ENCODE measurements at regions not wholly inside any gene's neighbourhood (a gene's known extent, or its start where the extent isn't known, plus 50 kb on each side); places are given as distances from the start of the nearest gene placed in this dataset.

GRCh38 chr12:118560733-118561132 is 184.4 kb downstream of the SUDS3 start:
- TF ChIP-seq, protein P1, sequence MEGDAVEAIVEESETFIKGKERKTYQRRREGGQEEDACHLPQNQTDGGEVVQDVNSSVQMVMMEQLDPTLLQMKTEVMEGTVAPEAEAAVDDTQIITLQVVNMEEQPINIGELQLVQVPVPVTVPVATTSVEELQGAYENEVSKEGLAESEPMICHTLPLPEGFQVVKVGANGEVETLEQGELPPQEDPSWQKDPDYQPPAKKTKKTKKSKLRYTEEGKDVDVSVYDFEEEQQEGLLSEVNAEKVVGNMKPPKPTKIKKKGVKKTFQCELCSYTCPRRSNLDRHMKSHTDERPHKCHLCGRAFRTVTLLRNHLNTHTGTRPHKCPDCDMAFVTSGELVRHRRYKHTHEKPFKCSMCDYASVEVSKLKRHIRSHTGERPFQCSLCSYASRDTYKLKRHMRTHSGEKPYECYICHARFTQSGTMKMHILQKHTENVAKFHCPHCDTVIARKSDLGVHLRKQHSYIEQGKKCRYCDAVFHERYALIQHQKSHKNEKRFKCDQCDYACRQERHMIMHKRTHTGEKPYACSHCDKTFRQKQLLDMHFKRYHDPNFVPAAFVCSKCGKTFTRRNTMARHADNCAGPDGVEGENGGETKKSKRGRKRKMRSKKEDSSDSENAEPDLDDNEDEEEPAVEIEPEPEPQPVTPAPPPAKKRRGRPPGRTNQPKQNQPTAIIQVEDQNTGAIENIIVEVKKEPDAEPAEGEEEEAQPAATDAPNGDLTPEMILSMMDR (IDR thresholded peaks at IDR 0.05) = no peak
- TF ChIP-seq POLR2A (IDR thresholded peaks at IDR 0.05) = no peak
